Neuronal stem cell (in vitro differentiated cells): ENCODE measurements at regions not wholly inside any gene's neighbourhood (a gene's known extent, or its start where the extent isn't known, plus 50 kb on each side); places are given as distances from the start of the nearest gene placed in this dataset.
A peak's percentile ranks its signal among the peaks of the same experiment; 100 is the strongest.
"Not testable (repeated sequence)": the region's sequence is repeated elsewhere in the genome, so short reads cannot be mapped to it uniquely, and the experiment has no call there.

Experiments
- DNase-seq: peaks from one replicate; pipeline ENCODE4 v3.0.0-alpha.2; 2013; ENCODE audit warnings: low spot score
- H2AFZ ChIP-seq: one replicate; pipeline ENCODE4 v1.6.1; 2013; ENCODE audit warnings: mild to moderate bottlenecking, low read length, inconsistent platforms
- H2AK5ac ChIP-seq: 2 replicates; pipeline ENCODE4 v1.6.1; 2013; ENCODE audit warnings: low read depth, mild to moderate bottlenecking, inconsistent platforms, low read length, moderate library complexity, mixed read lengths
- H2BK120ac ChIP-seq: 2 replicates; pipeline ENCODE4 v1.6.1; 2013; ENCODE audit warnings: low read depth, mild to moderate bottlenecking, inconsistent platforms, low read length, moderate library complexity, mixed read lengths
- H2BK12ac ChIP-seq: one replicate; pipeline ENCODE4 v1.6.1; 2013; ENCODE audit warnings: low read length, inconsistent platforms
- H2BK15ac ChIP-seq: 2 replicates; pipeline ENCODE4 v1.6.1; 2013; ENCODE audit warnings: mild to moderate bottlenecking, low read length, inconsistent platforms, mixed read lengths
- H2BK5ac ChIP-seq: one replicate; pipeline ENCODE4 v1.6.1; 2013; ENCODE audit warnings: inconsistent platforms, mild to moderate bottlenecking, low read length, moderate library complexity
- H3K14ac ChIP-seq: one replicate; pipeline ENCODE4 v1.6.1; 2013; ENCODE audit warnings: low read length, inconsistent platforms
- H3K18ac ChIP-seq: 2 replicates; pipeline ENCODE4 v1.6.1; 2013; ENCODE audit warnings: low read length, inconsistent platforms
- H3K23ac ChIP-seq: 2 replicates; pipeline ENCODE4 v1.6.1; 2013; ENCODE audit warnings: low read depth, mild to moderate bottlenecking, mixed read lengths, low read length, inconsistent platforms; ENCODE audit not compliant: poor library complexity
- H3K27ac ChIP-seq: replicated peaks from 3 replicates; pipeline ENCODE4 v1.5.1; 2013; ENCODE audit warnings: low read length, inconsistent platforms
- H3K27me3 ChIP-seq, 3 experiments: 2 replicates each; pipeline ENCODE4 v1.6.1; 2013; ENCODE audit warnings: low read length in 3 of 3, mild to moderate bottlenecking in 2 of 3, inconsistent platforms in 1 of 3, low read depth in 1 of 3, mixed read lengths in 1 of 3, moderate library complexity in 1 of 3; ENCODE audit not compliant: control insufficient read depth in 3 of 3, insufficient read depth in 3 of 3
- H3K36me3 ChIP-seq, 2 donors: replicated peaks in 1 of 2; 2 replicates each; pipeline ENCODE4 v1.6.1; 2013; ENCODE audit warnings: low read length in 2 of 2; ENCODE audit not compliant: control insufficient read depth in 2 of 2, insufficient read depth in 2 of 2
- H3K4ac ChIP-seq: 2 replicates; pipeline ENCODE4 v1.6.1; 2013; ENCODE audit warnings: inconsistent platforms, mild to moderate bottlenecking, low read length, moderate library complexity
- H3K4me1 ChIP-seq, 2 donors: 1 replicate in 1 of 2; 2 replicates in 1 of 2; pipeline ENCODE4 v1.6.1; 2013; ENCODE audit warnings: low read length in 2 of 2, low read depth in 1 of 2; ENCODE audit not compliant: control insufficient read depth in 2 of 2, insufficient read depth in 1 of 2
- H3K4me2 ChIP-seq: one replicate; pipeline ENCODE4 v1.6.1; 2013; ENCODE audit warnings: mild to moderate bottlenecking, low read length, inconsistent platforms; ENCODE audit not compliant: insufficient read depth, poor library complexity, severe bottlenecking
- H3K4me3 ChIP-seq, 2 donors: 2 replicates each; pipeline ENCODE4 v1.5.1; 2013; ENCODE audit warnings: low read length in 2 of 2, mild to moderate bottlenecking in 2 of 2, inconsistent platforms in 1 of 2, moderate library complexity in 1 of 2
- H3K79me1 ChIP-seq: one replicate; pipeline ENCODE4 v1.6.1; 2013; ENCODE audit warnings: low read depth, mild to moderate bottlenecking, inconsistent platforms, low read length, moderate library complexity
- H3K9ac ChIP-seq: one replicate; pipeline ENCODE4 v1.6.1; 2013; ENCODE audit warnings: mild to moderate bottlenecking, low read depth, low read length, inconsistent platforms; ENCODE audit not compliant: poor library complexity
- H3K9me3 ChIP-seq, 2 donors: replicated peaks in 1 of 2; 2 replicates each; pipeline versions ENCODE3 to v1.6.1; 2013; ENCODE audit warnings: low read length in 2 of 2, mild to moderate bottlenecking in 2 of 2, inconsistent platforms in 1 of 2, low read depth in 1 of 2, mixed read lengths in 1 of 2, moderate library complexity in 1 of 2; ENCODE audit not compliant: control insufficient read depth in 2 of 2, insufficient read depth in 1 of 2
- H4K8ac ChIP-seq: one replicate; pipeline ENCODE4 v1.6.1; 2013; ENCODE audit warnings: low read depth, mild to moderate bottlenecking, inconsistent platforms, low read length, moderate library complexity
- H4K91ac ChIP-seq: one replicate; pipeline ENCODE4 v1.6.1; 2013; ENCODE audit warnings: low read length, low read depth, mild to moderate bottlenecking, inconsistent platforms; ENCODE audit not compliant: poor library complexity
- WGBS, 2 donors: extraction: QIAGEN DNeasy Blood & Tissue Kit; methylation state at CpG; one replicate each; pipeline ENCODE4 v1.1.7; 2013; ENCODE audit warnings: missing lambda C conversion rate in 2 of 2, mixed read lengths in 1 of 2; ENCODE audit not compliant: insufficient read length in 2 of 2, insufficient replicate concordance in 1 of 2; ENCODE audit errors: extremely low coverage in 2 of 2; 5-methylcytosine and 5-hydroxymethylcytosine counted together

- H3K27me3 ChIP-seq: no peaks in the 10 kb centered on the region
Measured at GRCh38 chr2:37760471-37760870, 89.0 kb upstream of the CDC42EP3 start.

GRCh38 chr2:37762281-37762680 is 90.8 kb upstream of the CDC42EP3 start:
- not testable (repeated sequence) for H2AFZ ChIP-seq, DNase-seq

More at GRCh38 chr2:37760471-37760870, 89.0 kb upstream of the CDC42EP3 start:
- no peaks in the 10 kb centered on the region for H3K79me1 ChIP-seq
- no peak overlapping the region for H3K14ac ChIP-seq
- DNase-seq: no peak
- no peak overlapping the region for H3K4me2 ChIP-seq
- no peaks in the 10 kb centered on the region for H3K4me1 ChIP-seq
- no peak overlapping the region for H2AK5ac ChIP-seq
- no peak overlapping the region for H3K9ac ChIP-seq
- no peak overlapping the region for H4K8ac ChIP-seq
- H4K91ac ChIP-seq: no peak overlapping the region
- H2BK5ac ChIP-seq: no peak overlapping the region
- no peak overlapping the region for H3K27ac ChIP-seq
- no peaks in the 10 kb centered on the region for H3K9me3 ChIP-seq
- WGBS, 2 donors: no CpG with 5 or more reads among the region's 6 CpGs
- H3K36me3 ChIP-seq: no peaks in the 10 kb centered on the region
- no peak overlapping the region for H2BK15ac ChIP-seq
- no peak overlapping the region for H2AFZ ChIP-seq
- no peak overlapping the region for H2BK120ac ChIP-seq
- H2BK12ac ChIP-seq: no peak overlapping the region
- H3K4ac ChIP-seq: no peak overlapping the region
- no peak overlapping the region for H3K18ac ChIP-seq
- no peak overlapping the region for H3K4me3 ChIP-seq
- no peak overlapping the region for H3K23ac ChIP-seq

GRCh38 chr2:37764739-37765138 is 93.3 kb upstream of the CDC42EP3 start:
- no peak overlapping the region for H3K4me2 ChIP-seq
- H2BK15ac ChIP-seq: no peak overlapping the region
- H4K8ac ChIP-seq: no peak overlapping the region
- no peak overlapping the region for H2BK5ac ChIP-seq
- peaks cover 2 to 5% of the 10 kb centered on the region in 2 donors for H3K4me1 ChIP-seq
- no peaks in the 10 kb centered on the region for H3K79me1 ChIP-seq
- no peak overlapping the region for H3K4me3 ChIP-seq
- H2BK12ac ChIP-seq: no peak overlapping the region
- H3K9ac ChIP-seq: no peak overlapping the region
- no peak overlapping the region for H3K23ac ChIP-seq
- no peak overlapping the region for H2AK5ac ChIP-seq
- H3K27me3 ChIP-seq: no peaks in the 10 kb centered on the region
- H3K27ac ChIP-seq: no peak overlapping the region
- H4K91ac ChIP-seq: no peak overlapping the region
- no peak for DNase-seq
- no peak overlapping the region for H2BK120ac ChIP-seq
- WGBS, 2 donors: no CpG with 5 or more reads among the region's 2 CpGs
- H2AFZ ChIP-seq: no peak overlapping the region
- H3K9me3 ChIP-seq: no peaks in the 10 kb centered on the region
- no peak overlapping the region for H3K18ac ChIP-seq
- H3K14ac ChIP-seq: no peak overlapping the region
- H3K36me3 ChIP-seq: no peaks in the 10 kb centered on the region
- H3K4ac ChIP-seq: no peak overlapping the region

More at GRCh38 chr2:37762281-37762680, 90.8 kb upstream of the CDC42EP3 start:
- H3K79me1 ChIP-seq, H2AK5ac ChIP-seq, H4K91ac ChIP-seq, H3K9ac ChIP-seq, H2BK5ac ChIP-seq, H3K4me1 ChIP-seq, H3K27me3 ChIP-seq, H2BK120ac ChIP-seq, H3K36me3 ChIP-seq, H3K18ac ChIP-seq, H3K23ac ChIP-seq, H3K14ac ChIP-seq, H2BK12ac ChIP-seq, H3K27ac ChIP-seq, H2BK15ac ChIP-seq, H3K9me3 ChIP-seq, H3K4me3 ChIP-seq, H3K4me2 ChIP-seq, H4K8ac ChIP-seq, H3K4ac ChIP-seq: not testable (repeated sequence)
- no CpG with 5 or more reads among the region's 2 CpGs for WGBS, 2 donors

- H3K14ac ChIP-seq: no peak overlapping the region
- H2BK15ac ChIP-seq: no peak overlapping the region
- no CpG with 5 or more reads among the region's 3 CpGs for WGBS, 2 donors
- no peak overlapping the region for H3K4me2 ChIP-seq
- no peak overlapping the region for H3K9ac ChIP-seq
- H4K8ac ChIP-seq: no peak overlapping the region
- peaks cover 2 to 5% of the 10 kb centered on the region in 2 donors for H3K4me1 ChIP-seq
- H3K23ac ChIP-seq: no peak overlapping the region
- H2BK120ac ChIP-seq: no peak overlapping the region
- no peak overlapping the region for H3K4me3 ChIP-seq
- no peak overlapping the region for H3K18ac ChIP-seq
- no peaks in the 10 kb centered on the region for H3K9me3 ChIP-seq
- H2BK12ac ChIP-seq: no peak overlapping the region
- peak overlapping the region; percentile 54 for H2AFZ ChIP-seq
- H3K79me1 ChIP-seq: no peaks in the 10 kb centered on the region
- H2AK5ac ChIP-seq: no peak overlapping the region
- no peak overlapping the region for H2BK5ac ChIP-seq
- H3K4ac ChIP-seq: no peak overlapping the region
- no peak overlapping the region for H4K91ac ChIP-seq
- no peak overlapping the region for H3K27ac ChIP-seq
- no peaks in the 10 kb centered on the region for H3K27me3 ChIP-seq
- no peaks in the 10 kb centered on the region for H3K36me3 ChIP-seq
- no peak for DNase-seq
Measured at GRCh38 chr2:37766106-37766505, 94.7 kb upstream of the CDC42EP3 start.
